H9 (cell line): ENCODE measurements at regions not wholly inside any gene's neighbourhood (a gene's known extent, or its start where the extent isn't known, plus 50 kb on each side); places are given as distances from the start of the nearest gene placed in this dataset.

Experiments
- DNase-seq: peaks from one replicate; pipeline ENCODE4 v3.0.0-alpha.2; 2017
- H2AFZ ChIP-seq: one replicate; pipeline ENCODE4 v1.6.1; 2013; ENCODE audit warnings: mild to moderate bottlenecking, low read length, control low read depth, moderate library complexity
- H2AK5ac ChIP-seq: 2 replicates; pipeline ENCODE4 v1.6.1; 2013; ENCODE audit warnings: low read length, control low read depth, mixed read lengths; ENCODE audit not compliant: insufficient read length
- H2BK120ac ChIP-seq: one replicate; pipeline ENCODE4 v1.6.1; 2013; ENCODE audit warnings: low read depth, mild to moderate bottlenecking, low read length, control low read depth, inconsistent platforms; ENCODE audit not compliant: poor library complexity, severe bottlenecking
- H2BK12ac ChIP-seq: 2 replicates; pipeline ENCODE4 v1.6.1; 2013; ENCODE audit warnings: low read length, control low read depth, mixed read lengths, low read depth; ENCODE audit not compliant: insufficient read length
- H2BK15ac ChIP-seq: 2 replicates; pipeline ENCODE4 v1.6.1; 2013; ENCODE audit warnings: low read depth, low read length, control low read depth
- H2BK20ac ChIP-seq: one replicate; pipeline ENCODE4 v1.6.1; 2013; ENCODE audit warnings: low read depth, mild to moderate bottlenecking, low read length, control low read depth, inconsistent platforms; ENCODE audit not compliant: poor library complexity, severe bottlenecking
- H2BK5ac ChIP-seq: 2 replicates; pipeline ENCODE4 v1.6.1; 2013; ENCODE audit warnings: low read length, control low read depth, mixed read lengths; ENCODE audit not compliant: insufficient read length
- H3K14ac ChIP-seq: 2 replicates; pipeline ENCODE4 v1.6.1; 2013; ENCODE audit warnings: low read length, control low read depth; ENCODE audit not compliant: insufficient read depth
- H3K18ac ChIP-seq: 2 replicates; pipeline ENCODE4 v1.6.1; 2013; ENCODE audit warnings: low read depth, mild to moderate bottlenecking, mixed read lengths, low read length, control low read depth; ENCODE audit not compliant: insufficient read length
- H3K23ac ChIP-seq: 2 replicates; pipeline ENCODE4 v1.6.1; 2013; ENCODE audit warnings: low read length, control low read depth, mixed read lengths, low read depth; ENCODE audit not compliant: insufficient read length
- H3K23me2 ChIP-seq: 2 replicates; pipeline ENCODE4 v1.6.1; 2013; ENCODE audit warnings: low read depth, mild to moderate bottlenecking, mixed read lengths, low read length, control low read depth; ENCODE audit not compliant: insufficient read length, poor library complexity, severe bottlenecking
- H3K27ac ChIP-seq: 2 replicates; pipeline ENCODE4 v1.5.1; 2013; ENCODE audit warnings: low read length, control low read depth, mixed read lengths, low read depth; ENCODE audit not compliant: insufficient read length
- H3K27me3 ChIP-seq: 2 replicates; pipeline ENCODE4 v1.6.1; 2013; ENCODE audit warnings: low read length, control low read depth, inconsistent platforms; ENCODE audit not compliant: insufficient read depth
- H3K4ac ChIP-seq: 2 replicates; pipeline ENCODE4 v1.6.1; 2013; ENCODE audit warnings: low read depth, mild to moderate bottlenecking, control low read depth, inconsistent platforms, low read length, moderate library complexity
- H3K4me1 ChIP-seq: 2 replicates; pipeline ENCODE4 v1.6.1; 2013; ENCODE audit warnings: low read length, control low read depth, inconsistent platforms; ENCODE audit not compliant: insufficient read depth
- H3K4me2 ChIP-seq: 2 replicates; pipeline ENCODE4 v1.6.1; 2013; ENCODE audit warnings: low read length, control low read depth, mixed read lengths; ENCODE audit not compliant: insufficient read length, insufficient read depth
- H3K56ac ChIP-seq: 2 replicates; pipeline ENCODE4 v1.6.1; 2013; ENCODE audit warnings: low read depth, mild to moderate bottlenecking, mixed read lengths, low read length, control low read depth; ENCODE audit not compliant: insufficient read length
- H3K79me1 ChIP-seq: 2 replicates; pipeline ENCODE4 v1.6.1; 2013; ENCODE audit warnings: low read depth, mild to moderate bottlenecking, moderate library complexity, low read length, control low read depth, inconsistent platforms; ENCODE audit not compliant: insufficient read depth, poor library complexity, severe bottlenecking
- H3K79me2 ChIP-seq: 2 replicates; pipeline ENCODE4 v1.6.1; 2013; ENCODE audit warnings: low read length, control low read depth, inconsistent platforms; ENCODE audit not compliant: insufficient read depth
- H3K9ac ChIP-seq: 2 replicates; pipeline ENCODE4 v1.6.1; 2013; ENCODE audit warnings: low read length, control low read depth, mixed read lengths; ENCODE audit not compliant: insufficient read length; ENCODE audit errors: extremely low read depth
- H3K9me3 ChIP-seq: one replicate; pipeline ENCODE4 v1.6.1; 2013; ENCODE audit warnings: low read depth, low read length, inconsistent platforms; ENCODE audit not compliant: control insufficient read depth
- H3T11ph ChIP-seq: one replicate; pipeline ENCODE4 v1.6.1; 2013; ENCODE audit warnings: mild to moderate bottlenecking, low read length, control low read depth, inconsistent platforms
- H4K20me1 ChIP-seq: one replicate; pipeline ENCODE4 v1.6.1; 2013; ENCODE audit not compliant: control insufficient read depth, insufficient read length, insufficient read depth
- H4K5ac ChIP-seq: 2 replicates; pipeline ENCODE4 v1.6.1; 2013; ENCODE audit warnings: low read depth, mild to moderate bottlenecking, mixed read lengths, low read length, control low read depth; ENCODE audit not compliant: insufficient read length
- H4K8ac ChIP-seq: replicated peaks from 2 replicates; pipeline ENCODE4 v1.6.1; 2013; ENCODE audit warnings: low read length, control low read depth, mixed read lengths, low read depth; ENCODE audit not compliant: insufficient read length
- H4K91ac ChIP-seq: 2 replicates; pipeline ENCODE4 v1.6.1; 2013; ENCODE audit warnings: low read depth, mild to moderate bottlenecking, moderate library complexity, mixed read lengths, low read length, control low read depth; ENCODE audit not compliant: insufficient read length
- H3K27ac Mint-ChIP-seq, 3 experiments: 2 replicates in 2 of 3; 3 replicates in 1 of 3; pipeline ENCODE4 v1.8.0; 2020 to 2021; ENCODE audit warnings: mixed read lengths in 3 of 3, mild to moderate bottlenecking in 1 of 3, moderate library complexity in 1 of 3
- H3K27me3 Mint-ChIP-seq: 2 replicates; pipeline ENCODE4 v1.8.0; 2021; ENCODE audit warnings: low read depth, mild to moderate bottlenecking, moderate library complexity, mixed read lengths
- H3K36me3 Mint-ChIP-seq, 3 experiments: 2 replicates in 2 of 3; 3 replicates in 1 of 3; pipeline ENCODE4 v1.8.0; 2020 to 2021; ENCODE audit warnings: low read depth in 3 of 3, mixed read lengths in 3 of 3; ENCODE audit not compliant: insufficient read depth in 1 of 3
- H3K4me1 Mint-ChIP-seq, 2 experiments: 2 replicates each; pipeline ENCODE4 v1.8.0; 2020; ENCODE audit warnings: mixed read lengths in 2 of 2
- H3K4me3 Mint-ChIP-seq, 2 experiments: 2 replicates in 1 of 2; 3 replicates in 1 of 2; pipeline ENCODE4 v1.8.0; 2020 to 2021; ENCODE audit warnings: mild to moderate bottlenecking in 2 of 2, mixed read lengths in 2 of 2, moderate library complexity in 1 of 2
- H3K9me3 Mint-ChIP-seq, 2 experiments: 2 replicates in 1 of 2; 3 replicates in 1 of 2; pipeline ENCODE4 v1.8.0; 2020; ENCODE audit warnings: mild to moderate bottlenecking in 2 of 2, mixed read lengths in 2 of 2, moderate library complexity in 1 of 2
- CTCF ChIP-seq: fragments of 200-600 bp; sonication (generic); conservative IDR thresholded peaks from 3 replicates; pipeline ENCODE4 v1.8.0; 2021; ENCODE audit warnings: antibody characterized with exemption, mild to moderate bottlenecking
- WGBS: extraction: QIAGEN DNeasy Blood & Tissue Kit; methylation state at CpG from one replicate; pipeline ENCODE4 v1.1.7; 2013; ENCODE audit warnings: missing lambda C conversion rate, low lambda C conversion rate, mixed read lengths; ENCODE audit not compliant: insufficient read length; ENCODE audit errors: extremely low coverage; 5-methylcytosine and 5-hydroxymethylcytosine counted together

- Histone ChIP-seq H2BK12ac (no peak overlapping the region), H2BK5ac (no peak overlapping the region), H4K91ac (no peak overlapping the region), H3K79me2 (no peaks in the 10 kb centered on the region), H2BK15ac (no peak overlapping the region), H3K56ac (no peak overlapping the region), H4K8ac (no peak overlapping the region), H2AK5ac (no peak overlapping the region), H3K27me3 (no peaks in the 10 kb centered on the region), H3K23me2 (no peaks in the 10 kb centered on the region), H4K5ac (no peak overlapping the region), H3K4ac (no peak overlapping the region), H3K9ac (no peak overlapping the region), H2BK20ac (no peak overlapping the region), H3K14ac (no peak overlapping the region), H3K4me1 (peaks cover 2% of the 10 kb centered on the region; the same call in 1 of the 2 replicates), H3K27ac (no peak overlapping the region), H3K4me2 (no peak overlapping the region), H3K9me3 (no peaks in the 10 kb centered on the region), H3K79me1 (no peaks in the 10 kb centered on the region), H3K18ac (no peak overlapping the region), H3K23ac (no peak overlapping the region), H2BK120ac (no peak overlapping the region), H2AFZ (no peak overlapping the region), H4K20me1 (no peaks in the 10 kb centered on the region), H3T11ph (no peak overlapping the region)
- Mint-ChIP-seq H3K9me3 (peaks cover 0 to 7% of the 10 kb centered on the region in 2 experiments; a peak in 3 of 5 replicates), H3K27ac (no peak overlapping the region), H3K4me3 (no peak overlapping the region; a peak in 1 of 5 replicates), H3K36me3 (peaks cover 2 to 8% (median 3%) of the 10 kb centered on the region in 3 experiments; a peak in 4 of 7 replicates), H3K4me1 (peaks cover 11 to 18% of the 10 kb centered on the region in 2 experiments), H3K27me3 (no peaks in the 10 kb centered on the region)
- DNase-seq: no peak
- TF ChIP-seq CTCF: no peak
- WGBS: no CpG with 5 or more reads among the region's 1 CpG
Measured at GRCh38 chr2:22011048-22011447, 887.3 kb downstream of the TDRD15 start.
